NOMO-1 treated with DMSO at 0.1 percent for 48 hours (cell line): ENCODE measurements at regions not wholly inside any gene's neighbourhood (a gene's known extent, or its start where the extent isn't known, plus 50 kb on each side); places are given as distances from the start of the nearest gene placed in this dataset.
A peak's percentile ranks its signal among the peaks of the same experiment; 100 is the strongest.
"Not testable (repeated sequence)": the region's sequence is repeated elsewhere in the genome, so short reads cannot be mapped to it uniquely, and the experiment has no call there.

Source experiments
- DNase-seq: peaks from one replicate; lab custom pipeline; 2025; ENCODE audit not compliant: unreplicated experiment; lab: John Stamatoyannopoulos, UW

GRCh38 chr6:50899306-50899870, 80.7 kb downstream of the TFAP2B start:
- DNase-seq = no peak

- DNase-seq = no peak
These were observed 83.6 kb downstream of the TFAP2B start for GRCh38 chr6:50902260-50902659.

- no peak for DNase-seq
These were observed 86.6 kb downstream of the TFAP2B start for GRCh38 chr6:50905297-50905696.

- no peak for DNase-seq
These were observed 88.9 kb downstream of the TFAP2B start for GRCh38 chr6:50907565-50907964.

GRCh38 chr6:50913105-50913770, 94.6 kb downstream of the TFAP2B start:
- DNase-seq = no peak

GRCh38 chr6:50921378-50921777, 102.7 kb downstream of the TFAP2B start:
- not testable (repeated sequence) for DNase-seq

- DNase-seq = no peak
These were observed 103.3 kb downstream of the TFAP2B start for GRCh38 chr6:50921968-50922367.

GRCh38 chr6:50922579-50923525, 104.2 kb downstream of the TFAP2B start:
- DNase-seq = no peak

GRCh38 chr6:50924758-50925157, 106.1 kb downstream of the TFAP2B start:
- no peak for DNase-seq

GRCh38 chr6:50925548-50925947, 106.9 kb downstream of the TFAP2B start:
- no peak for DNase-seq

- no peak for DNase-seq
These were observed 107.3 kb downstream of the TFAP2B start for GRCh38 chr6:50925981-50926380.

GRCh38 chr6:50927800-50928199, 109.1 kb downstream of the TFAP2B start:
- DNase-seq = no peak

- no peak for DNase-seq
These were observed 110.7 kb downstream of the TFAP2B start for GRCh38 chr6:50929323-50929722.

- DNase-seq = no peak
These were observed 116.8 kb downstream of the TFAP2B start for GRCh38 chr6:50935442-50935841.

GRCh38 chr6:50936277-50936681, 117.6 kb downstream of the TFAP2B start:
- peak; percentile 65 for DNase-seq

GRCh38 chr6:50939931-50940330, 121.3 kb downstream of the TFAP2B start:
- no peak for DNase-seq

GRCh38 chr6:50945789-50946188, 127.1 kb downstream of the TFAP2B start:
- no peak for DNase-seq

GRCh38 chr6:50952092-50952907, 133.6 kb downstream of the TFAP2B start:
- DNase-seq = no peak

- no peak for DNase-seq
These were observed 137.3 kb downstream of the TFAP2B start for GRCh38 chr6:50956014-50956413.

GRCh38 chr6:50958148-50958697, 139.6 kb downstream of the TFAP2B start:
- no peak for DNase-seq
